Esophagus squamous epithelium (tissue), 4 donors: ENCODE measurements at regions not wholly inside any gene's neighbourhood (a gene's known extent, or its start where the extent isn't known, plus 50 kb on each side); places are given as distances from the start of the nearest gene placed in this dataset.

ENCODE experiments used
- POLR2A ChIP-seq, 4 donors: fragments of 450-650 bp; IDR thresholded peaks; one replicate each; pipeline ENCODE4 v1.6.1; 2017; ENCODE audit warnings: antibody characterized with exemption in 4 of 4, mild to moderate bottlenecking in 4 of 4, moderate library complexity in 3 of 4
- TF ChIP-seq, protein P1 (sequence below), 6 experiments: fragments of 450-650 bp in 4 of 6; fragments of 200-600 bp in 2 of 6; sonication (generic) in 2 of 6; IDR thresholded peaks; one replicate each; pipeline ENCODE4 v1.5.1; 2016 to 2019; ENCODE audit warnings: antibody characterized with exemption in 6 of 6, mild to moderate bottlenecking in 4 of 6, moderate library complexity in 4 of 6

DNA sequence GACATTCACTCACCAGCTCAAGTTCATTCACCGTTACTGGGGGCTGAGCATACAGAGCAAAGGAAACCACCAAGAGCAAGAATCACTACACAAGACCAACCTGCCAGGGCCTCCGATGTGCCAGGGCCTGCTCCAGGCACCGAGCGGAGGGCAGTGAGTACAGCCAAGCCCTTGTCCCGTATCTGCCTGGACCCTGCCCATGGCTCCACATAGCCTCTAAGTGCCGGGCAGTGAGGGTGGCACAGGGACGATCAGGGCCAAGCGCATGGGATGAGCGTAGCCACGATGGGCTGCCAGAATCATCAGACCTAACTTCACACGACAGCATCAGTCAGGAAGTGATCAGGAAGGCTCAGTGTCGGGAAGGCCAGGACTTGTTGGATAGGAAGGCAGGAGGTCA is 199.6 kb downstream of the BCL11B start:
- no peak for TF ChIP-seq POLR2A (IDR thresholded peaks at IDR 0.05)
- TF ChIP-seq, protein P1, sequence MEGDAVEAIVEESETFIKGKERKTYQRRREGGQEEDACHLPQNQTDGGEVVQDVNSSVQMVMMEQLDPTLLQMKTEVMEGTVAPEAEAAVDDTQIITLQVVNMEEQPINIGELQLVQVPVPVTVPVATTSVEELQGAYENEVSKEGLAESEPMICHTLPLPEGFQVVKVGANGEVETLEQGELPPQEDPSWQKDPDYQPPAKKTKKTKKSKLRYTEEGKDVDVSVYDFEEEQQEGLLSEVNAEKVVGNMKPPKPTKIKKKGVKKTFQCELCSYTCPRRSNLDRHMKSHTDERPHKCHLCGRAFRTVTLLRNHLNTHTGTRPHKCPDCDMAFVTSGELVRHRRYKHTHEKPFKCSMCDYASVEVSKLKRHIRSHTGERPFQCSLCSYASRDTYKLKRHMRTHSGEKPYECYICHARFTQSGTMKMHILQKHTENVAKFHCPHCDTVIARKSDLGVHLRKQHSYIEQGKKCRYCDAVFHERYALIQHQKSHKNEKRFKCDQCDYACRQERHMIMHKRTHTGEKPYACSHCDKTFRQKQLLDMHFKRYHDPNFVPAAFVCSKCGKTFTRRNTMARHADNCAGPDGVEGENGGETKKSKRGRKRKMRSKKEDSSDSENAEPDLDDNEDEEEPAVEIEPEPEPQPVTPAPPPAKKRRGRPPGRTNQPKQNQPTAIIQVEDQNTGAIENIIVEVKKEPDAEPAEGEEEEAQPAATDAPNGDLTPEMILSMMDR (IDR thresholded peaks at IDR 0.05): no peak
